GM21447 (cell line): ENCODE measurements at regions not wholly inside any gene's neighbourhood (a gene's known extent, or its start where the extent isn't known, plus 50 kb on each side); places are given as distances from the start of the nearest gene placed in this dataset.
"Not testable (repeated sequence)": the region's sequence is repeated elsewhere in the genome, so short reads cannot be mapped to it uniquely, and the experiment has no call there.

ENCODE experiments used
- ATAC-seq: cut with Tn5 transposase; IDR thresholded peaks from one replicate; pipeline ENCODE4 v1.9.1; 2021; ENCODE audit not compliant: unreplicated experiment

DNA sequence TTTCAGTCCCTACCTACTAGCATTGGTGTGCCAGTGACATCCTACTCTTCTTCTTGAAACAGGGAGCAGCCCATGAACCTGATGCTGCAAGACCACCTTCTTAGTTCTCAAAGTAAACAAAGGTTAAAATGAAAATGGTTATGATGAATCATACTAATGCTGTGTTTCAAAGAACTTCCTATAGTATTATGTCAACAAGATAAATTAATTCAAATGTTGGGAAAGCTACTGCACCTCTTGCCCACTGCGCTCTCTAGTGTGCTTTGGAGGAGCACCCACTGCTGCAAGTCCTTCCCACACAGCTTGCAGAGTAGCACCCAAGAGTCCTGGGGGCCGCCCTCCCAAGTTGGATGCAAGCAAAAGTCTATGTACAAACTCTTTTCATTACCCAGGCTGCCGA is 81.1 kb downstream of the CD200R1L start:
- ATAC-seq: no peak

DNA sequence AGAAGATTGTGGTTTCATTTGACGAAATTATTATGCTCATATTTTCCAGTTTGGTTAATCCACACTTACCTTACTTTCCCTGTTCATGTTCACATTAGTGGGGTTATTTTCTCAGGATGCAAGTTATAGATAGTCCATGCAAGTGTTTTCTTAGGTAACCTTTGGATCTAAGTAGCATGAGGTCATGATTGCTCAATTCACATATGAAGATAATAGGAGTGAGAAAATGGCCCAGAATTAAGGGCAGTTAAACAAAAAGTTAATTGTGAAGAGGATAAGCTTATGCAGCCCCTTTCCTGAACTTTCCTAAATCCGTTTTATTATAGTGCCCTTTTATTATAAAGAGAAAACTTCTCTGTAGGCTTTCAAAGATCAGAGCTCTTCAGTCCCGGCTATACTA is 83.4 kb downstream of the CD200R1L start:
- ATAC-seq: no peak

GRCh38 chr3:112761062-112761638 is 85.5 kb downstream of the CD200R1L start:
- no peak for ATAC-seq

GRCh38 chr3:112759681-112760080 is 87.0 kb downstream of the CD200R1L start:
- ATAC-seq: no peak

GRCh38 chr3:112759210-112759609 is 87.5 kb downstream of the CD200R1L start:
- ATAC-seq: no peak

DNA sequence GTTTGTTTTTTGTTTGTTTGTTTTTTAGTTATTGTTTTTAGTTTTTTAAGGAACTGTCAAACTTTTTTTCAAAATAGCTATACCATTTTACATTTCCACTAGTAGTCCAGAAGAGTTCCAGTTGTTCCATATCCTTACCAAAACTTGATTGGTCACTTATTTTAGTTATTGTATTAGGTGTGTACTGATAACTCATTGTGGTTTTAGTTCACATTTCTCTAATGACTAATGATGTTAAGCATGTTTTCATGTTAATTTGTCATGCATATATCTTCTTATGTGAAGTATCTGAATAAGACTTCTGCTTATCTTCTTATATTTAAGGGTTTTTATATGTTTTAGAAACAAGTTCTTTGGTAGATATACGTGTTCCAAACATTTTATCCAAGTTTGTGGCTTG is 89.5 kb downstream of the CD200R1L start:
- no peak for ATAC-seq

DNA sequence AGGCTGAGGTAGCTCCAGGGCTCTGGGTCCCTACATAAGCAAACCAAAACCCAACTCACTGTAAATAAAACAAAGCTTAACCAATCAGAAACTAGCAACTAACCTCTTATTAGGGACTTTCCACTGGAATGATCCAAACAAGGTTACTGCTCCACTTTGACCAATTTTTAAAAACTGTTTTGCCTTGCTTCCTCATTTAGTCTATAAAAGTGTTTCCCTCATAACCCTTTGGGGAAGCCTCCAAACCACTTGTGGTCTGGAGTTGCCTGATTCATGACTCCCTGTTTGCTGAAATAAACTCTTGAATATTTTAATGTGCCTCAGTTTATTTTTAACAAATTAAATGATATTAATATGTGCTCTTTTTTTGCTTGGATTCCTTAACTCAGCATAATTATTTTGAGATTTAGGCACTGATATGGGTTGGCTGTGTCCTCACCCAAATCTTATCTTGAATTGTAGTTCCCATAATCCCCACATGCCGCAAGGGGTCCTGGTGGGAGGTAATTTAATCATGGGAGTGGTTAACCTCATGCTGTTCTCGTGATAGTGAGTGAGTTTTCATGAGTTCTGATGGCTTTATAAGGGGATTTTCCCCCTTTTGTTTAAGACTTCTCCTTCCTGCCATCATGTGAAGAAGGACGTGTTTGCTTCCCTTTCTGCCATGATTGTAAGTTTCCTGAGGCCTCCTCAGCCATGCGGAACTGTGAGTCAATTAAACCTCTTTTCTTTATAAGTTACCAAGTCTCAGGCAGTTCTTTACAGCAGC is 90.6 kb downstream of the CD200R1L start:
- no peak for ATAC-seq

DNA sequence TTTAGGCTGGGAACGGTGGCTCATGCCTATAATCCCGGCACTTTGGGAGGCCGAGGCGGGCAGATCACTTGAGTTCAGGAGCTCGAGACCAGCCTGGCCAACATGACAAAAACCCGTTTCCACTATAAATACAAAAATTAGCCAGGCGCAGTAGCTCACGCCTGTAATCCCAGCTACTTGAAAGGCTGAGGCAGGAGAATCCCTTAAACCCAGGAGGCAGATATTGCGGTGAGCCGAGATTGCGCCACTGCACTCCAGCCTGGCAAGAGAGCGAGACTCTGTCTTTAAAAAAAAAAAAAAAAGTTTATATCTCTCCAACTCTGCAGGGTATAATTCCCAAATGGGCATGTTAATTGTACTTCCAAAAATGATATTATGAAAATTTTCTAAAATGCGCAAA is 91.6 kb downstream of the CD200R1L start:
- not testable (repeated sequence) for ATAC-seq

DNA sequence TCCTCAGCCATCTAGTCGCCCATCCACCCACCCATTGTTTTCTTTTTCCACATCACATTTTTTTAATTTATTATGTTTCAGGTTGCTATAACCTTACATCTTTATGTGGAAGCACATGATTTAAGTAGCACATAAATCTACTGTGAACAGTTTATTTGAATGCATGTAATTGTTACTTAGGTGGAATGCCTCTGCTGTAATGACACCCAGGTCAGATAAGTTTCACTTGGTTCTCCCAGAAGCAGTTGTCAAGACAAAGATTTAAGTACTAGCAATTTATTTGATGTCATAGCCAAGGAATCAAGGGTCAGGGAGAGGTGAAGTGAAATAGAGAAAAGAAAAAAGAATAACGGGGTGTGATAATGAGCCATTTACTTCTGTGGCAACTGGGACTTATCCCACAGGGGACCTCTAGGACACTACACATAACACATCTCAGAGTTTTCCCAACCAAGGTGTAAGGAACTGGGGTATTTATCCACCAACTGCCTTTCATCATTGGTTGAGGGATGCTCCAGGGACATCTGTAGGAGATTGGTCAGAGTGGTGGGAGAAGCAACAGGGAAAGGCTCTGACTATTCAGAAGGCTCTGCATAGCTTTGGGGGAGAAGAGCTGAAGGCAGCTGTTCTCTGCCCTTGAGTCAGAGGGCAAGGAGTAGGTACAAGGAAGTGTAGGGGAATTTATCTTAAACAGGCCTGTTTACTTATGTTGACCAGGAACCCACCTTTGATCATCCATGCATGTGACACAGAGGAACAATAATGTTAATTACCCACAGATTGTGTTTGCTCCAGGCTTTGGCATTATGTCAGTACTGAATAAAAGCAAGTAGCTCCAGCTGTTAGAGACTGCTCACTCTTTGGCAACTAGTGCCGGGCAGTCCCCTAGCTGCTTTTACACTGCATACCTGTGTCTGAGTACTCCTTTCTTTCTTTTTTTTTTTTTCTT is 94.8 kb downstream of the CD200R1L start:
- no peak for ATAC-seq

DNA sequence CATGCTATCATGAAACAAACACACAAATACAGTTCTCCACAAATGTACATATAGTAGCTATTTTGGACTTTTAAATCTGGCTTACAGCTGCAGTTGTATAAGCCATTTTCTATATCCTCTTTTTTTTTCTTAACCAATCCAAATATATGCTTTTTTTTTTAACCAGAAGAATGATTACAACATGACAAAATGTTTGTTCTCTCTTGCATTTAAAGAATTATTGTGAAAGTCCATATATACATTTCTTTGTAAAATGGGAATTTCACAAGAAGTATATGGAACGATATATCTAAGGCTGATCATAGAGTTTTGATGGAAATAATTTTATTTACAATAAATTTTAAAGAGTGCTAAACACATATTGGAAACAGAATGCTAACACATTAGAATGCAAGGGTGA is 95.6 kb downstream of the CD200R1L start:
- ATAC-seq: no peak

DNA sequence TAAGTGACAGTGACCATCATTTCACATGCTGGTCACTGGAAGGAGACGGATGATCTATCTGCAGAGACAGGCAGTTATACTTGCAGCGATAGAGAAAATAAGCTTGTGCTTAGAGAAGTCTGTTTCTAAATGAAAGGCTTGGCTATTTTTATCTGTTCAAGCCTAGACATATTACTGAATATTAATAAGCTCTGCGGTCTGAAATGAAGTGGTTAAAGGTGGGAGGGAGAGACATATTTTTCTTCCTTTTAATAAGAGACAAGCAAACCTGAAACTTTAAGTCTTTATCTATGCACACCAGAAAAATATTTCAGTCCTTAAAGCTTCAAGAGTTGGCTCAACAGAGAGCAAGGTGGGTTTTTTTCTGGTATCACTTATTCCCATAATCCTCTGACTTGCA is 99.0 kb downstream of the CD200R1L start:
- no peak for ATAC-seq

- ATAC-seq: no peak
Observed at GRCh38 chr3:112746675-112747280, 99.9 kb downstream of the CD200R1L start.

- no peak for ATAC-seq
Observed at GRCh38 chr3:112745567-112746248, 101.0 kb downstream of the CD200R1L start.

DNA sequence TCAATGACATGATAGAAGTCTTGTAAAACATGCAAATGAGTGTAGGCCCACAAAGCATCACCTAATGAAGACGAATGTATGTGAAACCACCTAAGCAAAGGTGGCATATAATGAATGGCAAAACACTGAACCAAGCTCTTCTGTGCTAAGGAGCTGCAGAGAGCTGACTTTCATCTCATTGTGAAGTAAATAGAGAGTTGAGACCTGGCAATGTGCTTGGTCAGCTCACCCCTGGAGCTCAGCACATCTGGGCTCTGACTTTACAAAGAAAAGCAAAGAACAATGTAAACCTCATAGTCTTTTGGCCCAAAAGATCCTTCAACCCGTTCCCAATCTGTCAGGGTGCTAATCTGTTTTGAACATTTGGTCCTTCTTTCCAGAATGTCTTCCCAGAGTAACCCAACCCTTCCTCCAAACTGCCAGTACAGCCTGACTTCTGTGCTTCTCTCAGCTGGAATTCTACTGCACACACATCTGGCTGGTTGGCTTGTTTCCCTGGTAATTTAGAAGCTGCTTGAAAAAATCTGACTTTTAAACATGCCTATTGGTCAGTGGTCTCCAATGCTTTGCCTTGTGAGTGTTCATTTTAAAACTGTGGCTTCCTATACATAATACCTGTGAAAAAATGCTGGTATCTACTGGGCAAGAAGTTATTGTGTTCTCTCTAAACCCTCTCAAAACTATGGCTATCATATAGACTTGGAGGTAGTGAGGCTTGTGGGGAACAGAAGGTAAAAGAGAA is 101.7 kb downstream of the CD200R1L start:
- ATAC-seq: no peak

GRCh38 chr3:112744106-112744505 is 102.6 kb downstream of the CD200R1L start:
- no peak for ATAC-seq

DNA sequence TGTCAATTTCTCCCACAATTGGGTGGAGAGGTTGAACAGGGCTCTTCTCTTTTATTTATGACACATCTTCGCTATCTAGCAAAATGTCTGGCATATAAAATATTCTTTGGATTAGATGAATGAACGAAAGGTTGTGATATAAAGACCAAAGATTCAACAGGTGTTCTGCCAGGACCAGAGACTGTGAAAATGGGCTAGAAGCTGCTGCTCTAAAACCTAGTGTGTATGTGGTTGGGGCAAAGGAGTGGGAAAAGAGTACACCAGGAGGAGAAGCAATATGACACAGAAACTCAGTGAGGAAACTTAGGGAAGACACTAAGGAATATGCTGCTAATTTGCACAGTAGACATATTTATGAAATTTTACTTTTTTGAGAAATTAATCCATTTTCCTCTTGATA is 102.0 kb upstream of the CCDC80 start:
- ATAC-seq: no peak

GRCh38 chr3:112741983-112742382 is 101.0 kb upstream of the CCDC80 start:
- ATAC-seq: no peak

- no peak for ATAC-seq
Observed at GRCh38 chr3:112740835-112741234, 99.9 kb upstream of the CCDC80 start.

GRCh38 chr3:112739252-112739965 is 98.5 kb upstream of the CCDC80 start:
- ATAC-seq: no peak
